ENCODE measurements at regions not wholly inside any gene's neighbourhood (a gene's known extent, or its start where the extent isn't known, plus 50 kb on each side); places are given as distances from the start of the nearest gene placed in this dataset.
"Not testable (repeated sequence)": the region's sequence is repeated elsewhere in the genome, so short reads cannot be mapped to it uniquely, and the experiment has no call there.

- TF ChIP-seq, protein P1, sequence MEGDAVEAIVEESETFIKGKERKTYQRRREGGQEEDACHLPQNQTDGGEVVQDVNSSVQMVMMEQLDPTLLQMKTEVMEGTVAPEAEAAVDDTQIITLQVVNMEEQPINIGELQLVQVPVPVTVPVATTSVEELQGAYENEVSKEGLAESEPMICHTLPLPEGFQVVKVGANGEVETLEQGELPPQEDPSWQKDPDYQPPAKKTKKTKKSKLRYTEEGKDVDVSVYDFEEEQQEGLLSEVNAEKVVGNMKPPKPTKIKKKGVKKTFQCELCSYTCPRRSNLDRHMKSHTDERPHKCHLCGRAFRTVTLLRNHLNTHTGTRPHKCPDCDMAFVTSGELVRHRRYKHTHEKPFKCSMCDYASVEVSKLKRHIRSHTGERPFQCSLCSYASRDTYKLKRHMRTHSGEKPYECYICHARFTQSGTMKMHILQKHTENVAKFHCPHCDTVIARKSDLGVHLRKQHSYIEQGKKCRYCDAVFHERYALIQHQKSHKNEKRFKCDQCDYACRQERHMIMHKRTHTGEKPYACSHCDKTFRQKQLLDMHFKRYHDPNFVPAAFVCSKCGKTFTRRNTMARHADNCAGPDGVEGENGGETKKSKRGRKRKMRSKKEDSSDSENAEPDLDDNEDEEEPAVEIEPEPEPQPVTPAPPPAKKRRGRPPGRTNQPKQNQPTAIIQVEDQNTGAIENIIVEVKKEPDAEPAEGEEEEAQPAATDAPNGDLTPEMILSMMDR (IDR thresholded peaks at IDR 0.05), result no peak
- Histone ChIP-seq H3K4me1 (peaks cover 0 to 18% of the 10 kb centered on the region in 2 donors), H3K27me3 (no peaks in the 10 kb centered on the region), H3K9me3 (no peaks in the 10 kb centered on the region), H3K36me3 (no peaks in the 10 kb centered on the region), H3K4me3 (no peak overlapping the region), H3K27ac (no peak overlapping the region)
- no peak for DNase-seq (ENCODE audit: low spot score)
Measured at GRCh38 chr2:8144131-8144631, 537.7 kb upstream of the ID2 start.

- Histone ChIP-seq H3K27me3 (no peaks in the 10 kb centered on the region), H3K4me1 (peaks cover 0 to 18% of the 10 kb centered on the region in 2 donors), H3K9me3 (no peaks in the 10 kb centered on the region), H3K36me3 (no peaks in the 10 kb centered on the region), H3K4me3 (no peak overlapping the region), H3K27ac (no peak overlapping the region)
- TF ChIP-seq, protein P1 (IDR thresholded peaks at IDR 0.05), result no peak
- no peak for DNase-seq (ENCODE audit: low spot score)
Measured at GRCh38 chr2:8144785-8145184, 537.1 kb upstream of the ID2 start.

DNA sequence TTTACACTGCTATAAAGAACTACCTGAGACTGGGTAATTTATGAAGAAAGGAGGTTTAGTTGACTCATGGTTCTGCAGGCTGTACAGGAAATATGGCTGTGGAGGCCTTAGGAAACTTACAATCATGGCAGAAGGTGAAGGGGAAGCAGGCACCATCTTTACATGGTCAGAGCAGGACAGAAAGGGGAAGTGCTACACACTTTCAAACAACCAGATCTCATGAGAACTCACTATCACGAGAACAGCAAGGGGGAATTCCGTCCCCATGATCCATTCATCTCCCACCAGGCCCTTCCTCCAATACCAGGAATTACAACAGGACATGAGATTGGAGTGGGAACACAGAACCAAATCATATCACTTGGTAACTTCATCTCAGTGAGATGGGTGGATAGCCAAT, 536.5 kb upstream of the ID2 start:
- H3K4me3 ChIP-seq; H3K9me3 ChIP-seq; H3K27me3 ChIP-seq; H3K27ac ChIP-seq; DNase-seq (ENCODE audit: low spot score); H3K36me3 ChIP-seq: not testable (repeated sequence)
- peaks cover 0 to 18% of the 10 kb centered on the region in 2 donors for H3K4me1 ChIP-seq

- no peak for DNase-seq (ENCODE audit: low spot score)
- no peak overlapping the region for H3K4me3 ChIP-seq
- no peaks in the 10 kb centered on the region for H3K27me3 ChIP-seq
- H3K36me3 ChIP-seq, result no peaks in the 10 kb centered on the region
- peaks cover 0 to 18% of the 10 kb centered on the region in 2 donors for H3K4me1 ChIP-seq
- TF ChIP-seq, protein P1 (IDR thresholded peaks at IDR 0.05), result no peak
- peak overlapping the region in 1 of 2 donors; percentile 10 for H3K27ac ChIP-seq
- no peaks in the 10 kb centered on the region for H3K9me3 ChIP-seq
Measured at GRCh38 chr2:8146132-8147005, 535.5 kb upstream of the ID2 start.

DNA sequence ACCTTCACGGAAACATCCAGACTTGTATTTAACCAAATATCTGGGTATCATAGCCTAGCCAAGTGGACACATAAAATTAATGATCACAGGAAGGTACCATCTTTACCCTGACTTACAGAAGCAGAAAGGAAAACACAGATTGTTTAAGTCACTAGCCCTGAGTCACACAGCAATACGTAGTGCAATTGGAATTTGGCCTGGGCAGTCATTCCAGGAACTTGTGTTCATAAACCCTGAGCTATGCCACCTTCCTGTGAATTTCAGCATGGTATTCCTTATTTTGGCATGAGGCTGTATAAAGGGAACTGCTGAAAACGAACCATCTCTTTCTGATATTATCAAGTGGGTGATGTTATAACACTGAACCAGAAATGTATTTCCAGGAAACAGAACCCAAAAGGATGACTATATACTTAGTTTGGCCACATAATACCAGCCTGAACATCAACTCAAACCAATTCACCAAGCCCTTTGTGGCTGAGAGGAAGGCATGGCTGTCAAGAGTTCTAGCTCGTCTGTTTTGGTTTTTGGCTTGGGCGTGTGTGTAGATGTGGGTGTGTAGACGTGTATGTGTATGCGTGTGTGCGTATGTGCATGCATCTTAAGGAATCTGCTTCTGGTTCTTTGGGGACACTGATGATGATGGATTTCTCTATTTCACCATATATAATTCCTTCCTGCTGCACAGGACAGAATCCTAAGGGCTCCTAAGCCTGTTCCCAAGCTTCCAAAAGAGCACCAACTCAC, 533.4 kb upstream of the ID2 start:
- Histone ChIP-seq H3K36me3 (no peaks in the 10 kb centered on the region), H3K27ac (no peak overlapping the region), H3K9me3 (no peaks in the 10 kb centered on the region), H3K27me3 (no peaks in the 10 kb centered on the region), H3K4me1 (peaks cover 0 to 18% of the 10 kb centered on the region in 2 donors), H3K4me3 (no peak overlapping the region)
- TF ChIP-seq, protein P1 (IDR thresholded peaks at IDR 0.05), result no peak
- no peak for DNase-seq (ENCODE audit: low spot score)

DNA sequence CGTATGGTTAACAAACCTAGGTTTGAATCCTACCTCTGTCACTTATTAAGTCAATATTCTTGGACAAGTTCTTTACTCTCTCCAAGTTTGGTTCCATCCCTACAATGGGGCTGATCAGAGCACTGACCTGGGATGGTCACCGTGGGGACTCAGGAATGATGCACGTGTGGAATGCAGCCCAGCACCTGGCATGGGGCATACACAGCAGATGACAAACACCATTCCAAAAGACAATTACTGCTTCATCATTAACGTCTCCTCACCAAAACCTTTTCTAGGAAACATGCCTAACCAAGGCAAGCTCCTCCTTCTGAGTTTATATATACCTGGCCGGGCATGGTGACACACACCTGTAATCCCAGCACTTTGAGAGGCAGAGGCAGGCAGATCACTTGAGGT, 532.9 kb upstream of the ID2 start:
- Histone ChIP-seq H3K36me3 (no peaks in the 10 kb centered on the region), H3K27ac (no peak overlapping the region), H3K27me3 (no peaks in the 10 kb centered on the region), H3K4me1 (peaks cover 0 to 18% of the 10 kb centered on the region in 2 donors), H3K9me3 (no peaks in the 10 kb centered on the region), H3K4me3 (no peak overlapping the region)
- DNase-seq (ENCODE audit: low spot score), result no peak
- TF ChIP-seq, protein P1 (IDR thresholded peaks at IDR 0.05), result no peak

Data from right atrium auricular region (tissue), 2 donors.